ENCODE measurements at regions not wholly inside any gene's neighbourhood (a gene's known extent, or its start where the extent isn't known, plus 50 kb on each side); places are given as distances from the start of the nearest gene placed in this dataset.

- TF ChIP-seq, protein P1, sequence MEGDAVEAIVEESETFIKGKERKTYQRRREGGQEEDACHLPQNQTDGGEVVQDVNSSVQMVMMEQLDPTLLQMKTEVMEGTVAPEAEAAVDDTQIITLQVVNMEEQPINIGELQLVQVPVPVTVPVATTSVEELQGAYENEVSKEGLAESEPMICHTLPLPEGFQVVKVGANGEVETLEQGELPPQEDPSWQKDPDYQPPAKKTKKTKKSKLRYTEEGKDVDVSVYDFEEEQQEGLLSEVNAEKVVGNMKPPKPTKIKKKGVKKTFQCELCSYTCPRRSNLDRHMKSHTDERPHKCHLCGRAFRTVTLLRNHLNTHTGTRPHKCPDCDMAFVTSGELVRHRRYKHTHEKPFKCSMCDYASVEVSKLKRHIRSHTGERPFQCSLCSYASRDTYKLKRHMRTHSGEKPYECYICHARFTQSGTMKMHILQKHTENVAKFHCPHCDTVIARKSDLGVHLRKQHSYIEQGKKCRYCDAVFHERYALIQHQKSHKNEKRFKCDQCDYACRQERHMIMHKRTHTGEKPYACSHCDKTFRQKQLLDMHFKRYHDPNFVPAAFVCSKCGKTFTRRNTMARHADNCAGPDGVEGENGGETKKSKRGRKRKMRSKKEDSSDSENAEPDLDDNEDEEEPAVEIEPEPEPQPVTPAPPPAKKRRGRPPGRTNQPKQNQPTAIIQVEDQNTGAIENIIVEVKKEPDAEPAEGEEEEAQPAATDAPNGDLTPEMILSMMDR (conservative IDR thresholded peaks at IDR 0.05; ENCODE audit: low read depth in 2 of 2), result peak in 1 of 2 experiments; percentile 33; a peak in 2 of 4 replicates
- TF ChIP-seq EZH2 (IDR thresholded peaks at IDR 0.05; ENCODE audit: low read depth, unreplicated experiment), result no peak
- Histone ChIP-seq H3K27me3 (ENCODE audit: insufficient read depth) (no peaks in the 10 kb centered on the region), H3K79me2 (replicated peaks; ENCODE audit: insufficient read depth) (no peaks in the 10 kb centered on the region), H3F3A (replicated peaks; ENCODE audit: low read depth) (no peaks in the 10 kb centered on the region), H3K36me3 (ENCODE audit: insufficient read depth) (no peaks in the 10 kb centered on the region), H3K4me1 (ENCODE audit: insufficient read depth) (no peaks in the 10 kb centered on the region), H3K4me2 (no peak overlapping the region), H3K9me2 (ENCODE audit: insufficient read depth) (no peaks in the 10 kb centered on the region; the same call in 1 of the 2 replicates), H2AFZ (0 out of 2 replicates have a peak overlapping the region, but pooled peaks have one; percentile 28), H3K27ac (ENCODE audit: low read depth) (no peak overlapping the region), H3K4me3 (no peak overlapping the region), H4K20me1 (replicated peaks; ENCODE audit: insufficient read depth) (no peaks in the 10 kb centered on the region)
- ATAC-seq (no peak), DNase-seq (ENCODE audit: low spot score) (peak; percentile 19)
- no peaks in the 10 kb centered on the region for H3K36me3 Mint-ChIP-seq (ENCODE audit: low read depth)
- no peak overlapping the region for H3K4me3 Mint-ChIP-seq
- peaks cover 9% of the 10 kb centered on the region; the same call in 2 of the 3 replicates for H3K4me1 Mint-ChIP-seq
- H3K9me3 Mint-ChIP-seq, result no peaks in the 10 kb centered on the region
- H3K27me3 Mint-ChIP-seq (ENCODE audit: insufficient read depth, low read depth, poor library complexity), result no peaks in the 10 kb centered on the region
- H3K27ac Mint-ChIP-seq, result no peak overlapping the region
Observed at GRCh38 chr1:112264010-112264409, 132.0 kb upstream of the CTTNBP2NL start.

DNA sequence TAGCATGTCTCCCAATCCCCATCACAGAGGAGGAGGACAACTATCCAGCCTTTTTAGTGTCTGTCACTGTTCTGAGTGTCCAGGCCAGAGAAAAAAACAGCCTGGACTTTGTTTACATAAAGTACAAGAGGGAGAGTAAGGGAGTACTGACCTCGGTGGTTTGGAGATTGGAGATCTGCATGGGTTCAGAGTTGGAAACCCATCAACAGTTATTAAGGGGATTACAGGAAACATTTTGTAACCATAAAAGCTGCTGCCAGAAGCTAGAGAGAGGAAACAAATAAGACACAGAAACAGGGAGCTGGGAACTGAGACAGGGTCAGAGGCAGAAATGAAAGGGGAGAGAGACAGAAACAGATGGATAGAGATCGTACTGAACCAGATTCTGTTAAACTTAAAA, 131.5 kb upstream of the CTTNBP2NL start:
- Histone ChIP-seq H4K20me1 (replicated peaks; ENCODE audit: insufficient read depth) (no peaks in the 10 kb centered on the region), H3K36me3 (ENCODE audit: insufficient read depth) (no peaks in the 10 kb centered on the region), H3K4me1 (ENCODE audit: insufficient read depth) (no peaks in the 10 kb centered on the region), H3K4me2 (no peak overlapping the region), H3K27ac (ENCODE audit: low read depth) (no peak overlapping the region), H2AFZ (0 out of 2 replicates have a peak overlapping the region, but pooled peaks have one; percentile 28), H3K27me3 (ENCODE audit: insufficient read depth) (no peaks in the 10 kb centered on the region), H3K9me2 (ENCODE audit: insufficient read depth) (peaks cover under 1% of the 10 kb centered on the region; the same call in 1 of the 2 replicates), H3K79me2 (replicated peaks; ENCODE audit: insufficient read depth) (no peaks in the 10 kb centered on the region), H3F3A (replicated peaks; ENCODE audit: low read depth) (no peaks in the 10 kb centered on the region), H3K4me3 (no peak overlapping the region)
- no peak for ATAC-seq
- no peak overlapping the region for H3K4me3 Mint-ChIP-seq
- no peak overlapping the region for H3K27ac Mint-ChIP-seq
- H3K36me3 Mint-ChIP-seq (ENCODE audit: low read depth), result no peaks in the 10 kb centered on the region
- no peaks in the 10 kb centered on the region for H3K9me3 Mint-ChIP-seq
- peaks cover 9% of the 10 kb centered on the region; the same call in 2 of the 3 replicates for H3K4me1 Mint-ChIP-seq
- no peak for DNase-seq (ENCODE audit: low spot score)
- no peaks in the 10 kb centered on the region for H3K27me3 Mint-ChIP-seq (ENCODE audit: insufficient read depth, low read depth, poor library complexity)
- TF ChIP-seq JUNB (IDR thresholded peaks at IDR 0.05; ENCODE audit: unreplicated experiment) (no peak), EZH2 (IDR thresholded peaks at IDR 0.05; ENCODE audit: low read depth, unreplicated experiment) (no peak), REST (IDR thresholded peaks at IDR 0.05; ENCODE audit: unreplicated experiment) (no peak), ZNF331 (CRISPR knock-in tag; IDR thresholded peaks at IDR 0.05; ENCODE audit: low read depth) (no peak), CREB1 (CRISPR knock-in tag; IDR thresholded peaks at IDR 0.05; ENCODE audit: low read depth) (no peak)
- TF ChIP-seq, protein P1 (conservative IDR thresholded peaks at IDR 0.05; ENCODE audit: low read depth in 2 of 2), result no peak
- TF ChIP-seq, protein P2, sequence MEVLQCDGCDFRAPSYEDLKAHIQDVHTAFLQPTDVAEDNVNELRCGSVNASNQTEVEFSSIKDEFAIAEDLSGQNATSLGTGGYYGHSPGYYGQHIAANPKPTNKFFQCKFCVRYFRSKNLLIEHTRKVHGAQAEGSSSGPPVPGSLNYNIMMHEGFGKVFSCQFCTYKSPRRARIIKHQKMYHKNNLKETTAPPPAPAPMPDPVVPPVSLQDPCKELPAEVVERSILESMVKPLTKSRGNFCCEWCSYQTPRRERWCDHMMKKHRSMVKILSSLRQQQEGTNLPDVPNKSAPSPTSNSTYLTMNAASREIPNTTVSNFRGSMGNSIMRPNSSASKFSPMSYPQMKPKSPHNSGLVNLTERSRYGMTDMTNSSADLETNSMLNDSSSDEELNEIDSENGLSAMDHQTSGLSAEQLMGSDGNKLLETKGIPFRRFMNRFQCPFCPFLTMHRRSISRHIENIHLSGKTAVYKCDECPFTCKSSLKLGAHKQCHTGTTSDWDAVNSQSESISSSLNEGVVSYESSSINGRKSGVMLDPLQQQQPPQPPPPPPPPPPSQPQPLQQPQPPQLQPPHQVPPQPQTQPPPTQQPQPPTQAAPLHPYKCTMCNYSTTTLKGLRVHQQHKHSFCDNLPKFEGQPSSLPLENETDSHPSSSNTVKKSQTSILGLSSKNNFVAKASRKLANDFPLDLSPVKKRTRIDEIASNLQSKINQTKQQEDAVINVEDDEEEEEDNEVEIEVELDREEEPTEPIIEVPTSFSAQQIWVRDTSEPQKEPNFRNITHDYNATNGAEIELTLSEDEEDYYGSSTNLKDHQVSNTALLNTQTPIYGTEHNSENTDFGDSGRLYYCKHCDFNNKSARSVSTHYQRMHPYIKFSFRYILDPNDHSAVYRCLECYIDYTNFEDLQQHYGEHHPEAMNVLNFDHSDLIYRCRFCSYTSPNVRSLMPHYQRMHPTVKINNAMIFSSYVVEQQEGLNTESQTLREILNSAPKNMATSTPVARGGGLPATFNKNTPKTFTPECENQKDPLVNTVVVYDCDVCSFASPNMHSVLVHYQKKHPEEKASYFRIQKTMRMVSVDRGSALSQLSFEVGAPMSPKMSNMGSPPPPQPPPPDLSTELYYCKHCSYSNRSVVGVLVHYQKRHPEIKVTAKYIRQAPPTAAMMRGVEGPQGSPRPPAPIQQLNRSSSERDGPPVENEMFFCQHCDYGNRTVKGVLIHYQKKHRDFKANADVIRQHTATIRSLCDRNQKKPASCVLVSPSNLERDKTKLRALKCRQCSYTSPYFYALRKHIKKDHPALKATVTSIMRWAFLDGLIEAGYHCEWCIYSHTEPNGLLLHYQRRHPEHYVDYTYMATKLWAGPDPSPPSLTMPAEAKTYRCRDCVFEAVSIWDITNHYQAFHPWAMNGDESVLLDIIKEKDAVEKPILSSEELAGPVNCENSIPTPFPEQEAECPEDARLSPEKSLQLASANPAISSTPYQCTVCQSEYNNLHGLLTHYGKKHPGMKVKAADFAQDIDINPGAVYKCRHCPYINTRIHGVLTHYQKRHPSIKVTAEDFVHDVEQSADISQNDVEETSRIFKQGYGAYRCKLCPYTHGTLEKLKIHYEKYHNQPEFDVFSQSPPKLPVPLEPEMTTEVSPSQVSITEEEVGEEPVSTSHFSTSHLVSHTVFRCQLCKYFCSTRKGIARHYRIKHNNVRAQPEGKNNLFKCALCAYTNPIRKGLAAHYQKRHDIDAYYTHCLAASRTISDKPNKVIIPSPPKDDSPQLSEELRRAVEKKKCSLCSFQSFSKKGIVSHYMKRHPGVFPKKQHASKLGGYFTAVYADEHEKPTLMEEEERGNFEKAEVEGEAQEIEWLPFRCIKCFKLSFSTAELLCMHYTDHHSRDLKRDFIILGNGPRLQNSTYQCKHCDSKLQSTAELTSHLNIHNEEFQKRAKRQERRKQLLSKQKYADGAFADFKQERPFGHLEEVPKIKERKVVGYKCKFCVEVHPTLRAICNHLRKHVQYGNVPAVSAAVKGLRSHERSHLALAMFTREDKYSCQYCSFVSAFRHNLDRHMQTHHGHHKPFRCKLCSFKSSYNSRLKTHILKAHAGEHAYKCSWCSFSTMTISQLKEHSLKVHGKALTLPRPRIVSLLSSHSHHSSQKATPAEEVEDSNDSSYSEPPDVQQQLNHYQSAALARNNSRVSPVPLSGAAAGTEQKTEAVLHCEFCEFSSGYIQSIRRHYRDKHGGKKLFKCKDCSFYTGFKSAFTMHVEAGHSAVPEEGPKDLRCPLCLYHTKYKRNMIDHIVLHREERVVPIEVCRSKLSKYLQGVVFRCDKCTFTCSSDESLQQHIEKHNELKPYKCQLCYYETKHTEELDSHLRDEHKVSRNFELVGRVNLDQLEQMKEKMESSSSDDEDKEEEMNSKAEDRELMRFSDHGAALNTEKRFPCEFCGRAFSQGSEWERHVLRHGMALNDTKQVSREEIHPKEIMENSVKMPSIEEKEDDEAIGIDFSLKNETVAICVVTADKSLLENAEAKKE (CRISPR knock-in tag; IDR thresholded peaks at IDR 0.05), result no peak
